A673 (cell line): ENCODE measurements at regions not wholly inside any gene's neighbourhood (a gene's known extent, or its start where the extent isn't known, plus 50 kb on each side); places are given as distances from the start of the nearest gene placed in this dataset.

Experiments used
- BruUV-seq: library from RNA; stranded (reverse); fragments of 400-500 nt; replicated peaks from 2 replicates; lab custom pipeline; 2021; lab: Mats Ljungman, UMichigan
- CTCF ChIA-PET: fragments of 300-600 bp; sonication (Branson Sonifier 250); formaldehyde crosslinking; loops from one replicate; lab custom pipeline; 2022; ENCODE audit warnings: antibody characterized with exemption; lab: Charles Lee
- POLR2A ChIA-PET: fragments of 300-600 bp; sonication (Branson Sonifier 250); formaldehyde crosslinking; loops from one replicate; lab custom pipeline; 2022; ENCODE audit warnings: antibody characterized with exemption; ENCODE audit not compliant: low non-redundant PET; lab: Charles Lee
- DNase-seq: peaks from one replicate; pipeline ENCODE4 v3.0.0-alpha.2; 2015; ENCODE audit warnings: low spot score
- H3K27ac ChIP-seq: fragments of 200-600 bp; sonication (generic); 2 replicates; pipeline ENCODE4 v1.5.1; 2016; ENCODE audit warnings: mixed run types, low read depth, mild to moderate bottlenecking, mixed read lengths, antibody characterized with exemption, low read length; ENCODE audit not compliant: poor library complexity, severe bottlenecking
- H3K27me3 ChIP-seq: fragments of 200-600 bp; sonication (generic); replicated peaks from 2 replicates; pipeline ENCODE4 v1.6.1; 2017; ENCODE audit warnings: mixed run types, low read depth, mild to moderate bottlenecking, mixed read lengths, antibody characterized with exemption, low read length; ENCODE audit not compliant: insufficient read depth, poor library complexity
- H3K36me3 ChIP-seq: fragments of 200-600 bp; sonication (generic); 2 replicates; pipeline ENCODE4 v1.6.1; 2016; ENCODE audit warnings: mixed run types, mild to moderate bottlenecking, mixed read lengths, antibody characterized with exemption, low read length; ENCODE audit not compliant: insufficient read depth, poor library complexity, severe bottlenecking
- H3K4me1 ChIP-seq: fragments of 200-600 bp; sonication (generic); 2 replicates; pipeline ENCODE4 v1.6.1; 2017; ENCODE audit warnings: mixed run types, mild to moderate bottlenecking, mixed read lengths, antibody characterized with exemption, low read length; ENCODE audit not compliant: insufficient read depth, poor library complexity, severe bottlenecking
- H3K4me3 ChIP-seq: fragments of 200-600 bp; sonication (generic); 2 replicates; pipeline ENCODE4 v1.5.1; 2016; ENCODE audit warnings: low read depth, mixed run types, mild to moderate bottlenecking, mixed read lengths, low read length; ENCODE audit not compliant: poor library complexity, severe bottlenecking
- H3K9me3 ChIP-seq: fragments of 200-600 bp; sonication (generic); 2 replicates; pipeline ENCODE4 v1.6.1; 2016; ENCODE audit warnings: mixed run types, low read depth, mild to moderate bottlenecking, mixed read lengths, antibody characterized with exemption, low read length; ENCODE audit not compliant: poor library complexity, severe bottlenecking
- CTCF ChIP-seq: fragments of 300-800, 200-600 bp; sonication (generic); conservative IDR thresholded peaks from 2 replicates; pipeline ENCODE4 v1.5.1; 2017; ENCODE audit warnings: low read depth, mild to moderate bottlenecking, antibody characterized with exemption, low read length, moderate library complexity, mixed read lengths
- EZH2 ChIP-seq: fragments of 200-600 bp; sonication (generic); IDR thresholded peaks from 2 replicates; pipeline ENCODE4 v1.6.1; 2017; ENCODE audit warnings: borderline replicate concordance, low read depth, mild to moderate bottlenecking, mixed read lengths, antibody characterized with exemption, low read length; ENCODE audit not compliant: poor library complexity, severe bottlenecking
- intact Hi-C: fragments of 100-400 bp; cut with micrococcal nuclease; formaldehyde crosslinking; loops from one replicate; pipeline ENCODE4 v1.10.0; 2022; ENCODE audit not compliant: unreplicated experiment

GRCh38 chr1:218809625-218810024 lies 364.1 kb upstream of the LYPLAL1 start:
- peaks cover 53% of the 10 kb centered on the region for H3K27me3 ChIP-seq
- ChIA-PET POLR2A (no interaction called here), CTCF (no interaction called here)
- intact Hi-C loops = no loop called here
- no TSS peak for BruUV-seq
- H3K27ac ChIP-seq = no peak overlapping the region
- H3K4me3 ChIP-seq = no peak overlapping the region
- no peaks in the 10 kb centered on the region for H3K4me1 ChIP-seq
- no peaks in the 10 kb centered on the region for H3K36me3 ChIP-seq
- no peak for TF ChIP-seq EZH2
- no peaks in the 10 kb centered on the region for H3K9me3 ChIP-seq
- no peak for DNase-seq

GRCh38 chr1:218810306-218810705 lies 363.4 kb upstream of the LYPLAL1 start:
- BruUV-seq = no TSS peak
- ChIA-PET POLR2A (no interaction called here), CTCF (no interaction called here)

GRCh38 chr1:218811497-218811896 lies 362.2 kb upstream of the LYPLAL1 start:
- CTCF ChIA-PET = no interaction called here
- POLR2A ChIA-PET = no interaction called here
- Histone ChIP-seq H3K4me1 (no peaks in the 10 kb centered on the region), H3K9me3 (no peaks in the 10 kb centered on the region), H3K27me3 (peaks cover 51% of the 10 kb centered on the region), H3K4me3 (no peak overlapping the region), H3K36me3 (no peaks in the 10 kb centered on the region), H3K27ac (no peak overlapping the region)
- intact Hi-C loops = no loop called here
- no peak for DNase-seq
- BruUV-seq = no TSS peak
- TF ChIP-seq EZH2 (no peak), CTCF (no peak)

More at GRCh38 chr1:218810306-218810705, 363.4 kb upstream of the LYPLAL1 start:
- H3K27ac ChIP-seq = no peak overlapping the region
- intact Hi-C loops = no loop called here
- DNase-seq = no peak
- H3K36me3 ChIP-seq = no peaks in the 10 kb centered on the region
- H3K4me3 ChIP-seq = no peak overlapping the region
- no peaks in the 10 kb centered on the region for H3K9me3 ChIP-seq
- H3K4me1 ChIP-seq = no peaks in the 10 kb centered on the region
- no peak for TF ChIP-seq EZH2
- TF ChIP-seq CTCF = no peak
- H3K27me3 ChIP-seq = peaks cover 46% of the 10 kb centered on the region

GRCh38 chr1:218812360-218812759 lies 361.3 kb upstream of the LYPLAL1 start:
- H3K27ac ChIP-seq = no peak overlapping the region
- ChIA-PET CTCF (no interaction called here), POLR2A (no interaction called here)
- H3K4me1 ChIP-seq = no peaks in the 10 kb centered on the region
- intact Hi-C loops = no loop called here
- H3K9me3 ChIP-seq = no peaks in the 10 kb centered on the region
- TF ChIP-seq EZH2 (no peak), CTCF (no peak)
- DNase-seq = no peak
- no TSS peak for BruUV-seq
- no peaks in the 10 kb centered on the region for H3K36me3 ChIP-seq
- H3K4me3 ChIP-seq = no peak overlapping the region
- H3K27me3 ChIP-seq = peaks cover 43% of the 10 kb centered on the region
